BJ (cell line): ENCODE measurements at regions not wholly inside any gene's neighbourhood (a gene's known extent, or its start where the extent isn't known, plus 50 kb on each side); places are given as distances from the start of the nearest gene placed in this dataset.

Experiments used
- CTCF ChIA-PET: fragments of 350-600 bp; formaldehyde crosslinking; extraction: SDS; loops from one replicate; lab custom pipeline; 2021; ENCODE audit warnings: antibody characterized with exemption, inconsistent platforms; lab: Yijun Ruan, JAX
- POLR2A ChIA-PET: fragments of 300-600 bp; sonication (Branson Sonifier 250); formaldehyde crosslinking; extraction: SDS; loops from one replicate; lab custom pipeline; 2021; ENCODE audit warnings: antibody characterized with exemption; lab: Charles Lee
- DNase-seq: peaks from one replicate; pipeline ENCODE4 v3.0.0-alpha.2; 2011; ENCODE audit warnings: low read depth
- H3K27me3 ChIP-seq: 2 replicates; pipeline ENCODE4 v1.6.0; 2011; ENCODE audit warnings: low read length; ENCODE audit not compliant: control insufficient read depth, insufficient read depth
- H3K36me3 ChIP-seq: 2 replicates; pipeline ENCODE4 v1.5.1; 2011; ENCODE audit warnings: low read length; ENCODE audit not compliant: control insufficient read depth, insufficient read depth
- H3K4me3 ChIP-seq: 2 replicates; pipeline ENCODE4 v1.5.1; 2011; ENCODE audit warnings: low read depth, mild to moderate bottlenecking, control low read depth, low read length
- CTCF ChIP-seq: IDR thresholded peaks from 2 replicates; pipeline ENCODE4 v1.5.1; 2011; ENCODE audit warnings: low read depth, mild to moderate bottlenecking, control low read depth, inconsistent platforms, low read length, moderate library complexity; ENCODE audit not compliant: insufficient read depth

- POLR2A ChIA-PET = no interaction called here
- no peaks in the 10 kb centered on the region; the same call in 1 of the 2 replicates for H3K27me3 ChIP-seq
- no peaks in the 10 kb centered on the region for H3K36me3 ChIP-seq
- no peak for DNase-seq
- no peak overlapping the region for H3K4me3 ChIP-seq
- no peak for TF ChIP-seq CTCF
- CTCF ChIA-PET = no interaction called here
These were observed 700.8 kb downstream of the RNF144A start for GRCh38 chr2:7618031-7618430.

- POLR2A ChIA-PET = no interaction called here
- DNase-seq = no peak
- TF ChIP-seq CTCF = no peak
- CTCF ChIA-PET = no interaction called here
- no peaks in the 10 kb centered on the region; the same call in 1 of the 2 replicates for H3K27me3 ChIP-seq
- H3K4me3 ChIP-seq = no peak overlapping the region
- H3K36me3 ChIP-seq = no peaks in the 10 kb centered on the region
These were observed 702.2 kb downstream of the RNF144A start for GRCh38 chr2:7619203-7619970.

- TF ChIP-seq CTCF = no peak
These were observed 703.0 kb downstream of the RNF144A start for GRCh38 chr2:7620255-7620654.

GRCh38 chr2:7621018-7621814, 704.0 kb downstream of the RNF144A start:
- Histone ChIP-seq H3K4me3 (no peak overlapping the region), H3K27me3 (no peaks in the 10 kb centered on the region), H3K36me3 (no peaks in the 10 kb centered on the region)
- TF ChIP-seq CTCF = no peak
- ChIA-PET POLR2A (no interaction called here), CTCF (interaction anchor here (0.9 kb wide), 1 partner anchor 26 kb away, joined by 3 read pairs; no protein-coding TSS in a partner anchor)
- DNase-seq = no peak

More at GRCh38 chr2:7620255-7620654, 703.0 kb downstream of the RNF144A start:
- Histone ChIP-seq H3K27me3 (no peaks in the 10 kb centered on the region; the same call in 1 of the 2 replicates), H3K4me3 (no peak overlapping the region), H3K36me3 (no peaks in the 10 kb centered on the region)
- ChIA-PET POLR2A (no interaction called here), CTCF (interaction anchor here (0.6 to 0.9 kb wide), 2 partner anchors 25 to 1208 kb away, joined by 3 read pairs; no protein-coding TSS in a partner anchor)
- DNase-seq = no peak

GRCh38 chr2:7625392-7626138, 708.4 kb downstream of the RNF144A start:
- no peaks in the 10 kb centered on the region for H3K27me3 ChIP-seq
- CTCF ChIA-PET = interaction anchor here (0.6 kb wide), 1 partner anchor 11 kb away, joined by 4 read pairs; no protein-coding TSS in a partner anchor
- H3K4me3 ChIP-seq = no peak overlapping the region
- POLR2A ChIA-PET = no interaction called here
- no peak for TF ChIP-seq CTCF
- DNase-seq = no peak
- H3K36me3 ChIP-seq = no peaks in the 10 kb centered on the region
